ENCODE measurements at regions not wholly inside any gene's neighbourhood (a gene's known extent, or its start where the extent isn't known, plus 50 kb on each side); places are given as distances from the start of the nearest gene placed in this dataset.

DNA sequence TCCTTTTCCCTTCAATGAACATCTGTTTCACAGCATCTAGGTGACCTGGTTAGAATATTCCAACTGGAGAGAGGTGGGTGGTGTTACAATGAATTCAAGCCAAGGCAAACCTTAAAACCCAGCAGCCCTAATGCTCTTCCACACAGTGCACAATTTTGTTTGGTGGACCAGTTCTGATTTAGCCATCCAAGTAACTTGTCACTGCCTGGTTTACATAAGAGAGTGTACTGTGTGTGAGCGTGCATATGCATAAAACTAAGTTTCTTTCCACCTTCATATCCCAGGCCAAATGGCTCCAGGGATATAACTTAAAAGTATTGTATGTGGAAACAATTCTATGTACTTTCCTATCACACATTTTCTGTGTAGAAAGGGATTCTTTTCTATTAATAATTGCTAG is 200.4 kb upstream of the FAR2 start:
- DNase-seq (ENCODE audit: extremely low spot score), result no peak
- POLR2A ChIA-PET, result no interaction called here
- CTCF ChIA-PET, result no interaction called here
- TF ChIP-seq FOXM1 (IDR thresholded peaks at IDR 0.05; ENCODE audit: borderline replicate concordance) (no peak), ARNT (IDR thresholded peaks at IDR 0.05) (no peak), FOXA1 (IDR thresholded peaks at IDR 0.05) (no peak), HDGF (IDR thresholded peaks at IDR 0.05; ENCODE audit: borderline replicate concordance) (no peak), SUZ12 (IDR thresholded peaks at IDR 0.05) (no peak), LEF1 (IDR thresholded peaks at IDR 0.05; ENCODE audit: borderline replicate concordance) (no peak), ZNF384 (IDR thresholded peaks at IDR 0.05) (no peak), SP1 (IDR thresholded peaks at IDR 0.05) (no peak), FOXK2 (IDR thresholded peaks at IDR 0.05) (no peak), CTBP1 (IDR thresholded peaks at IDR 0.05; ENCODE audit: borderline replicate concordance) (no peak), NFRKB (IDR thresholded peaks at IDR 0.05) (no peak), ELF4 (IDR thresholded peaks at IDR 0.05) (no peak), TARDBP (IDR thresholded peaks at IDR 0.05) (no peak), BHLHE40 (IDR thresholded peaks at IDR 0.05; ENCODE audit: borderline replicate concordance) (no peak), L3MBTL2 (conservative IDR thresholded peaks at IDR 0.05) (no peak)
- TF ChIP-seq, protein P1, sequence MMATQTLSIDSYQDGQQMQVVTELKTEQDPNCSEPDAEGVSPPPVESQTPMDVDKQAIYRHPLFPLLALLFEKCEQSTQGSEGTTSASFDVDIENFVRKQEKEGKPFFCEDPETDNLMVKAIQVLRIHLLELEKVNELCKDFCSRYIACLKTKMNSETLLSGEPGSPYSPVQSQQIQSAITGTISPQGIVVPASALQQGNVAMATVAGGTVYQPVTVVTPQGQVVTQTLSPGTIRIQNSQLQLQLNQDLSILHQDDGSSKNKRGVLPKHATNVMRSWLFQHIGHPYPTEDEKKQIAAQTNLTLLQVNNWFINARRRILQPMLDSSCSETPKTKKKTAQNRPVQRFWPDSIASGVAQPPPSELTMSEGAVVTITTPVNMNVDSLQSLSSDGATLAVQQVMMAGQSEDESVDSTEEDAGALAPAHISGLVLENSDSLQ (IDR thresholded peaks at IDR 0.05), result no peak

DNA sequence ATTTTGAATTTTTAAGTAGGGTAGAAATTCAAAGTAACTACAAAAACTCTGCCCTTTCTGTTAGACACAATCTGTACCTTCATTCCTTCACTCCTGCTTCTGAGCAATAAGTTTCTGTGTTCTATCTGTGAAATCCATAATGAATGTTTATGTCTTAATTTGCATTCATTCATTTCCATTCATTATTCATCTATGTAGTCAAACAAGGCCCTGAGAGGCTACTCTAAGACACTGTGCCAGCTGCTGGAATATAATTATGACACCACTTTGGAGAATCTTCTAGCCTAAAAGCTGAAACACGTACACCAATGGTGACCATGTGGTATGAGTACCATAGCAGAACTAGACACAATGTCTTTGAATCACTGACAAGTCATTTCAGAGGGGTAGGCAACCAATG is 199.9 kb upstream of the FAR2 start:
- DNase-seq (ENCODE audit: extremely low spot score), result no peak
- TF ChIP-seq FOXK2 (IDR thresholded peaks at IDR 0.05), result no peak
- ChIA-PET CTCF (no interaction called here), POLR2A (no interaction called here)

DNA sequence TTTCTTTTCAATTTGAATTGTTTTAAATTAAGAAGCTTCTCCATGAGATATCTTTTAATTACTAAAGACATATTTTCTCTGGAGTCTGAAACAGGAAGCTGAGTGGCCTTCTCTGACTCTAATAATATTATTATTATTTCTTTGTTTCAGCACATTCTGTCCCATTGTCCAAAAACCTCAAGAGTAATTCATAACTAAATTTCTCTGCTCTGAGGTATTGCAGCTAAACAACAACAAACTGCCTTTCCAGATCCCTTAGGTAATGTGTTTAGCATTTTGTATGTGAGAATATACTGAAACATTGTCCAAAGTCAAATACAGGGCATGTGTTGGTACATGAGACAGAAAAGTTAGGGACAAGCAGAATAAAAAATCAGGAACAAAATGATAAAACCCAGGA is 199.0 kb upstream of the FAR2 start:
- ChIA-PET CTCF (no interaction called here), POLR2A (no interaction called here)
- no peak for DNase-seq (ENCODE audit: extremely low spot score)
- TF ChIP-seq NFRKB (IDR thresholded peaks at IDR 0.05) (no peak), ZNF384 (IDR thresholded peaks at IDR 0.05) (no peak), TARDBP (IDR thresholded peaks at IDR 0.05) (no peak), FOXA1 (IDR thresholded peaks at IDR 0.05) (no peak)

DNA sequence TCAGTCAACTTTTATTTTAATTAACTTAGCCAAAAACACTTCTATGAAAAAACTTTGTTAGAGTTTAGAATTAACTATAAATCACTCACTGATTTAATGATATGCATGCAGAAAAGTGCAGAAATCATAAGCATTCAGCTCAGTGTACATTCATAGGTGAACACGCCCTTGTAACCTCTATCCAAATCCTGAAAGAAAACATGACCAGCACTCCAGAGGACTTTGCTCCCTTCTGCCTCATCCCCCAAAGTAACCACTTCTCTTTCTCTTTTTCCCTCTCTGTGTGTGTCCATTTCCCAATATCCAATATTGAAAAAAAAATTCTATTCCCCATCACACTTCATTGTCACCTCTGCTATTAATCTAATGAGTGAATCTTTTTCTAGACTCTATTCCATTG is 197.1 kb upstream of the FAR2 start:
- ChIA-PET CTCF (no interaction called here), POLR2A (no interaction called here)
- no peak for TF ChIP-seq BHLHE40 (IDR thresholded peaks at IDR 0.05; ENCODE audit: borderline replicate concordance)
- no peak for TF ChIP-seq FOXK2 (IDR thresholded peaks at IDR 0.05)
- TF ChIP-seq ZNF384 (IDR thresholded peaks at IDR 0.05), result no peak
- no peak for TF ChIP-seq CTBP1 (IDR thresholded peaks at IDR 0.05; ENCODE audit: borderline replicate concordance)
- no peak for TF ChIP-seq ARNT (IDR thresholded peaks at IDR 0.05)
- TF ChIP-seq LEF1 (IDR thresholded peaks at IDR 0.05; ENCODE audit: borderline replicate concordance), result no peak
- no peak for TF ChIP-seq ELF4 (IDR thresholded peaks at IDR 0.05)
- TF ChIP-seq TARDBP (IDR thresholded peaks at IDR 0.05), result no peak
- TF ChIP-seq NFRKB (IDR thresholded peaks at IDR 0.05), result no peak
- TF ChIP-seq L3MBTL2 (conservative IDR thresholded peaks at IDR 0.05), result no peak
- no peak for TF ChIP-seq SUZ12 (IDR thresholded peaks at IDR 0.05)
- no peak for TF ChIP-seq FOXM1 (IDR thresholded peaks at IDR 0.05; ENCODE audit: borderline replicate concordance)
- no peak for TF ChIP-seq FOXA1 (IDR thresholded peaks at IDR 0.05)
- TF ChIP-seq, protein P1 (IDR thresholded peaks at IDR 0.05), result no peak
- no peak for TF ChIP-seq HDGF (IDR thresholded peaks at IDR 0.05; ENCODE audit: borderline replicate concordance)
- no peak for TF ChIP-seq SP1 (IDR thresholded peaks at IDR 0.05)
- DNase-seq (ENCODE audit: extremely low spot score), result no peak

DNA sequence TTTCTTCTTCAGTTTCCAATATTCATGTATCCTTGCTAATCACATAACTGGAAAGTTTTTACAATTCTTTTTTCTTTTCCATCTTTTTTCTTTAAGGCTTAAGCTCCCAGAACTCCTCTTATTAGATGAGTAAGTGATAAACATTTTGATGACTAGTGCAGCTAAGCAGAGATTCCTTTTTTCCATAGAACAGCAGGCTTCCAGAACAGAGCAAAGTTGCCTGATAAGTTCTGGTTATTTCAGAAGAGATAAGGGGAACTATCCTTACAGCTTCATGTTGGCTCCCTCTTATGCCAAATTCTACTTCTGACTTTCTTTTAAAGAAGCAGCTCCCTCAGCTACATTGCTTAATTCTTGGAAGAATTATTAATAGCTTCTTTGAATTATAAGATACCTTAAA is 194.7 kb upstream of the FAR2 start:
- no peak for TF ChIP-seq TARDBP (IDR thresholded peaks at IDR 0.05)
- TF ChIP-seq L3MBTL2 (conservative IDR thresholded peaks at IDR 0.05), result no peak
- no peak for TF ChIP-seq SP1 (IDR thresholded peaks at IDR 0.05)
- TF ChIP-seq FOXM1 (IDR thresholded peaks at IDR 0.05; ENCODE audit: borderline replicate concordance), result no peak
- TF ChIP-seq ELF4 (IDR thresholded peaks at IDR 0.05), result no peak
- TF ChIP-seq BHLHE40 (IDR thresholded peaks at IDR 0.05; ENCODE audit: borderline replicate concordance), result no peak
- TF ChIP-seq, protein P1 (IDR thresholded peaks at IDR 0.05), result no peak
- TF ChIP-seq FOXA1 (IDR thresholded peaks at IDR 0.05), result no peak
- no peak for TF ChIP-seq FOXK2 (IDR thresholded peaks at IDR 0.05)
- no peak for TF ChIP-seq NFRKB (IDR thresholded peaks at IDR 0.05)
- TF ChIP-seq SUZ12 (IDR thresholded peaks at IDR 0.05), result no peak
- TF ChIP-seq ARNT (IDR thresholded peaks at IDR 0.05), result no peak
- TF ChIP-seq LEF1 (IDR thresholded peaks at IDR 0.05; ENCODE audit: borderline replicate concordance), result no peak
- TF ChIP-seq CTBP1 (IDR thresholded peaks at IDR 0.05; ENCODE audit: borderline replicate concordance), result no peak
- TF ChIP-seq HDGF (IDR thresholded peaks at IDR 0.05; ENCODE audit: borderline replicate concordance), result no peak
- no peak for TF ChIP-seq ZNF384 (IDR thresholded peaks at IDR 0.05)
- ChIA-PET CTCF (no interaction called here), POLR2A (no interaction called here)
- no peak for DNase-seq (ENCODE audit: extremely low spot score)

DNA sequence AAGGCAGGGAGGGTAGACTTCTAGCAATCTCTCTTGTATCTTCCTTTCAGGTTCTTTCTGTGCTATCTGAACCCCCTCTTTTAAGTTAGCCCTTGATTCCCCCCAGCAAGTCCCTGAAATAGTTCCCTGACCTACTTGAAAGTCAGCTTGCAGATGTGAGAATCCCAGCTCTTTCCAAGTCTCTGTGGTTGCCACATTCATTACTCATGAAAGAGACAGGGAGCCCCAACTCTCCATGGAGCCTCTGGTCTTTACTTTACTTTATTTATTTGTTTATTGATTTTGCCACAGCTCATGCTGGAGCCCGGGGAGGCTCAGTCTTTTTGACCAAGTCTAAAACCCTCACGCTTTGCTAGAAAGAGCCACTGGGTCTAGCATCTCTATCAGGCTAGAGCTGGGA is 193.6 kb upstream of the FAR2 start:
- DNase-seq (ENCODE audit: extremely low spot score), result no peak
- ChIA-PET CTCF (no interaction called here), POLR2A (no interaction called here)
- TF ChIP-seq LEF1 (IDR thresholded peaks at IDR 0.05; ENCODE audit: borderline replicate concordance) (no peak), FOXK2 (IDR thresholded peaks at IDR 0.05) (no peak), TARDBP (IDR thresholded peaks at IDR 0.05) (no peak), ELF4 (IDR thresholded peaks at IDR 0.05) (no peak), L3MBTL2 (conservative IDR thresholded peaks at IDR 0.05) (no peak), HDGF (IDR thresholded peaks at IDR 0.05; ENCODE audit: borderline replicate concordance) (no peak), ARNT (IDR thresholded peaks at IDR 0.05) (no peak), BHLHE40 (IDR thresholded peaks at IDR 0.05; ENCODE audit: borderline replicate concordance) (no peak), SP1 (IDR thresholded peaks at IDR 0.05) (no peak), CTBP1 (IDR thresholded peaks at IDR 0.05; ENCODE audit: borderline replicate concordance) (no peak), SUZ12 (IDR thresholded peaks at IDR 0.05) (no peak), FOXM1 (IDR thresholded peaks at IDR 0.05; ENCODE audit: borderline replicate concordance) (no peak), ZNF384 (IDR thresholded peaks at IDR 0.05) (no peak), FOXA1 (IDR thresholded peaks at IDR 0.05) (no peak), NFRKB (IDR thresholded peaks at IDR 0.05) (no peak)
- TF ChIP-seq, protein P1 (IDR thresholded peaks at IDR 0.05), result no peak
